GM12874 (cell line): ENCODE measurements at regions not wholly inside any gene's neighbourhood (a gene's known extent, or its start where the extent isn't known, plus 50 kb on each side); places are given as distances from the start of the nearest gene placed in this dataset.

Experiments used
- TF ChIP-seq, protein P1 (sequence below): IDR thresholded peaks from 2 replicates; pipeline ENCODE4 v1.5.1; 2011; ENCODE audit warnings: low read depth, mild to moderate bottlenecking, control low read depth, low read length, moderate library complexity; ENCODE audit not compliant: insufficient read depth

DNA sequence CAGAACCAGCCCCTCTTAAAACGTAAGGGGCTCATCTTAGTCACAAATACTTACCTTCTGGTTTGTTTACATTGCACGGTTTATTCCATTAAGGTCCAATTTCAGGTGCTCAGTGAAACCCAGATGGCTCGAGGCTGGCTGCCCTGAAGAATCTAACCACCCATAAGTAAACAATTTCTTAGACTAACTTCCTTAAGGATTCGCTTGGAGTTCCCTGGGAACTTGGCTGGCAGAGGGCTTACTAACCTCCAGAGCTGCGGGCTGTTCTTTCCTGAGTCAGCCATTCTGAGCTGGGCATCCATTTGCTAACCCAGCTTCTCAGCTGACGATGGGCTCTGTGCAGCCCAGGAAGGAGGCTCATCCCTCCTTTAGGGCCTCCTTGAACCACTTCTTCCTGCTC, 262.1 kb downstream of the FGF9 start:
- TF ChIP-seq, protein P1, sequence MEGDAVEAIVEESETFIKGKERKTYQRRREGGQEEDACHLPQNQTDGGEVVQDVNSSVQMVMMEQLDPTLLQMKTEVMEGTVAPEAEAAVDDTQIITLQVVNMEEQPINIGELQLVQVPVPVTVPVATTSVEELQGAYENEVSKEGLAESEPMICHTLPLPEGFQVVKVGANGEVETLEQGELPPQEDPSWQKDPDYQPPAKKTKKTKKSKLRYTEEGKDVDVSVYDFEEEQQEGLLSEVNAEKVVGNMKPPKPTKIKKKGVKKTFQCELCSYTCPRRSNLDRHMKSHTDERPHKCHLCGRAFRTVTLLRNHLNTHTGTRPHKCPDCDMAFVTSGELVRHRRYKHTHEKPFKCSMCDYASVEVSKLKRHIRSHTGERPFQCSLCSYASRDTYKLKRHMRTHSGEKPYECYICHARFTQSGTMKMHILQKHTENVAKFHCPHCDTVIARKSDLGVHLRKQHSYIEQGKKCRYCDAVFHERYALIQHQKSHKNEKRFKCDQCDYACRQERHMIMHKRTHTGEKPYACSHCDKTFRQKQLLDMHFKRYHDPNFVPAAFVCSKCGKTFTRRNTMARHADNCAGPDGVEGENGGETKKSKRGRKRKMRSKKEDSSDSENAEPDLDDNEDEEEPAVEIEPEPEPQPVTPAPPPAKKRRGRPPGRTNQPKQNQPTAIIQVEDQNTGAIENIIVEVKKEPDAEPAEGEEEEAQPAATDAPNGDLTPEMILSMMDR = no peak

DNA sequence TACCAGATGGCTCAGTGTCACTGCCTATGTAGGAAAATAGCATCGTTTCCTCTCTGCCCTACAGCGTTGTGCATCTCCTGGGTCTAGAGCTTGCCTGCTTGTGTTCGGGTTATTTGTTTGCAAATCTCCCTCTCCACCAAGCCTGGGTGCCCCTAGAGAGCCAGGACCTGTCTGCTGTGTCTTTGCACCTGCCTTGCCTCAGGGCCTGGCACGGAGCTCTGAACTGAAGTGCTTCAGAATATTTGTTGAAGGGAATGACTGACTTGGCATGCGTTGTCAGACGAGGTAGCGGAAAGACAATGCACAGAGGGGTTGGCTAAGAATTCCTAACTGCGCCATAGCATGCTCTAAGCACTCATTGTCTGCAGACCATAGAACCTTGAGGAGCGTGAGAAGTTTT, 263.4 kb downstream of the FGF9 start:
- TF ChIP-seq, protein P1 = no peak

- TF ChIP-seq, protein P1 = no peak
Observed at GRCh38 chr13:21936674-21937073, 265.8 kb downstream of the FGF9 start.

DNA sequence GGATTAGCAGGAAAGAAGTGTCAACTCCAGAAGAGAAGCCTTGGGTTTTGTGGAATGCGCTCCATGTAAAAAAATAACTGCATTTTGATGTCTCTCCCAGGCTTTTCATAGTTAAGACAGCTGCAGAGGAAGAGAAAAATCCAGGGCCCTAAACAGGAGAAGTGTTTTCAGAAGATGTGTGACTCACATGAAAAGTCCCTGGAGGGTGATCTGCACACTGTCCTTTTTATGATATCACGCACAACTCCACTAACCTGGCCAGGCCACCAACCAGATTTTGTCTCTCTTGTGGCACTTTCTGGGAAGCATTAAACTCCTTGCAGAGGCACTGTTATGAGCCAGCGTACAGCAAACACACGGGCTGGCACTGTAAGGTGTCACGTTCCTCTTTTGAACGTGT, 267.3 kb downstream of the FGF9 start:
- TF ChIP-seq, protein P1 = no peak

DNA sequence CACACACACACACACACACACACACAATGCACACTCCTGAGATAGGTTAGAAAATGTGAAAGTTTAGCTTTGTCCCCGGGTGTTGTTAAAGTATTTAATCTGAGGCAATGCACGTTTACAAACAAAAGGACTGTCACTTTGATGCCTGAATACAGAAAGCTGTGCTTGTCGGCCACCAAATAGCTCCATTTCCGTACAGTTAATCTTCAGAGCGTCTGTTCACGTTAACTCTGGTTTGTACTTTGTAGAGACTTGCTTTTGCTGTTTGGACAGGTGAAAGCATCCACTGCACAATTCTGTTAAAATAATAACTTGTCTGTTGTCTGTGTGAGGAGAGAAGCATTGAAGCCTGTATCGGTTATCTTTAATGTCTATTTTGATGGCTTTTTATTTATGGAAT, 267.8 kb downstream of the FGF9 start:
- TF ChIP-seq, protein P1 = no peak

- TF ChIP-seq, protein P1 = no peak
Observed at GRCh38 chr13:21942061-21942460, 271.2 kb downstream of the FGF9 start.

DNA sequence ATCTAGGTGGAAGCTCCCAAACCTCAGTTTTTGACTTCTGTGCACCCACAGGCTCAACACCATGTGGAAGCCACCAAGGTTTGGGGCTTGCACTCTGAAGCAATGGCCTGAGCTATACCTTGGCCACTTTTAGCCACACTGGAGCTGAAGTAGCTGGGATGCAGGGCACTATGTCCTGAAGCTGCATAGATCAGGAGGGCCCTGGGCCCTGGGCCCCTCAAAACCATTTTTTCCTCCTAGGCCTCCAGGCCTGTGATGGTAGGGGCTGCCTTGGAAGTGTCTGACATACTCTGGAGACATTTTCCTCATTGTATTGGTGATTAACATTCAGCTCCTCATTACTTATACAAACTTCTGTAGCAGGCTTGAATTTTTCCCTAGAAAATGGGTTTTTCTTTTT, 273.7 kb downstream of the FGF9 start:
- TF ChIP-seq, protein P1 = no peak

DNA sequence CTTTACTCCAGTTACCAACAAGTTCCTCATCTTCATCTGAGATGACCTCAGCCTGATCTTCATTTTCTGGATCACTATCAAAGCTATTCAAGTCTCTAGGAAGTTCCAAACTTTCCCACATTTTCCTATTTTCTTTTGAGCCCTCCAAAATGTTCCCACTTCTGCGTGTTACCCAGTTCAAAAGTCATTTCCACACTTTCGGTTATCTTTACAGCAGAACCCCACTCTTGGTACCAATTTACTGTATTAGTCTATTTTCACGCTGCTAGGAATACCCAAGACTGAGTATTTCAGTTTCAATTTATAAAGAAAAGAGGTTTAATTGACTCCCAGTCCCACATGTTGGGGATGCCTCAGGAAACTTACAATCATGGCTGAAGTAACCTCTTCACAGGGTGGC, 274.3 kb downstream of the FGF9 start:
- TF ChIP-seq, protein P1 = no peak
